Bronchial epithelial cell (primary cell): ENCODE measurements at regions not wholly inside any gene's neighbourhood (a gene's known extent, or its start where the extent isn't known, plus 50 kb on each side); places are given as distances from the start of the nearest gene placed in this dataset.

Source experiments
- DNase-seq: peaks from one replicate; pipeline ENCODE4 v3.0.0-alpha.2; 2010; ENCODE audit warnings: low read depth
- FAIRE-seq: peaks from 2 replicates; lab custom pipeline; 2011; peaks lifted over from hg19 to GRCh38; lab: Jason Lieb, UNC
- H3K27me3 ChIP-seq: 2 replicates; pipeline ENCODE4 v1.5.1; 2011; ENCODE audit warnings: low read length; ENCODE audit not compliant: control insufficient read depth, insufficient read depth
- H3K36me3 ChIP-seq: 2 replicates; pipeline ENCODE4 v1.5.1; 2011; ENCODE audit warnings: low read length; ENCODE audit not compliant: control insufficient read depth, insufficient read depth
- H3K4me3 ChIP-seq: 2 replicates; pipeline ENCODE4 v1.5.1; 2011; ENCODE audit warnings: mild to moderate bottlenecking, low read depth, low read length, control low read depth
- TF ChIP-seq, protein P1 (sequence below): IDR thresholded peaks from 2 replicates; pipeline ENCODE4 v1.5.1; 2011; ENCODE audit warnings: mild to moderate bottlenecking, moderate library complexity, low read length, control low read depth, inconsistent platforms; ENCODE audit not compliant: insufficient read depth, severe bottlenecking

DNA sequence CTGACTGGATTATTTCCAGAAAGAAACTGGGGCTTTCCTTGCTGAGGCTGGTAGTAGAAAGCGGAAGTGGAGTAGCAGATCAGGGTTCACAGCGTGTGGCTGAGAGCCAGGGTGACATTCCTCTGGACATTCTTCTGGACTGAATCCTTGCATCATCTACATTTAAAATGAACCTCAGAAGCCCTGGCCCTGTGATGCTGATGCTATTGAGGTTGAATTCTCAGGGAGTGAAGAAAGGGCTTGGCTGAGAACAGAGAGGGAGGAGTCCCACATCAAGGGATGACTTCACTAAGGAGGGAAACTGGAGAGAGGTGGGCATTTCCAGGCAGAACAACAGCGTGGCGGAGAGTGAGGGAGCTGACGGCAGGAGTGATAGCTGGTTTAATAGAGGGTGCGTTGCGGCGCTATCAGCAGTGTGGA lies 102.3 kb upstream of the LMO4 start:
- no peak overlapping the region for H3K4me3 ChIP-seq
- H3K36me3 ChIP-seq, result no peaks in the 10 kb centered on the region
- no peaks in the 10 kb centered on the region for H3K27me3 ChIP-seq
- FAIRE-seq, result peak; percentile 84
- TF ChIP-seq, protein P1, sequence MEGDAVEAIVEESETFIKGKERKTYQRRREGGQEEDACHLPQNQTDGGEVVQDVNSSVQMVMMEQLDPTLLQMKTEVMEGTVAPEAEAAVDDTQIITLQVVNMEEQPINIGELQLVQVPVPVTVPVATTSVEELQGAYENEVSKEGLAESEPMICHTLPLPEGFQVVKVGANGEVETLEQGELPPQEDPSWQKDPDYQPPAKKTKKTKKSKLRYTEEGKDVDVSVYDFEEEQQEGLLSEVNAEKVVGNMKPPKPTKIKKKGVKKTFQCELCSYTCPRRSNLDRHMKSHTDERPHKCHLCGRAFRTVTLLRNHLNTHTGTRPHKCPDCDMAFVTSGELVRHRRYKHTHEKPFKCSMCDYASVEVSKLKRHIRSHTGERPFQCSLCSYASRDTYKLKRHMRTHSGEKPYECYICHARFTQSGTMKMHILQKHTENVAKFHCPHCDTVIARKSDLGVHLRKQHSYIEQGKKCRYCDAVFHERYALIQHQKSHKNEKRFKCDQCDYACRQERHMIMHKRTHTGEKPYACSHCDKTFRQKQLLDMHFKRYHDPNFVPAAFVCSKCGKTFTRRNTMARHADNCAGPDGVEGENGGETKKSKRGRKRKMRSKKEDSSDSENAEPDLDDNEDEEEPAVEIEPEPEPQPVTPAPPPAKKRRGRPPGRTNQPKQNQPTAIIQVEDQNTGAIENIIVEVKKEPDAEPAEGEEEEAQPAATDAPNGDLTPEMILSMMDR, result no peak
- peak; percentile 97 for DNase-seq

DNA sequence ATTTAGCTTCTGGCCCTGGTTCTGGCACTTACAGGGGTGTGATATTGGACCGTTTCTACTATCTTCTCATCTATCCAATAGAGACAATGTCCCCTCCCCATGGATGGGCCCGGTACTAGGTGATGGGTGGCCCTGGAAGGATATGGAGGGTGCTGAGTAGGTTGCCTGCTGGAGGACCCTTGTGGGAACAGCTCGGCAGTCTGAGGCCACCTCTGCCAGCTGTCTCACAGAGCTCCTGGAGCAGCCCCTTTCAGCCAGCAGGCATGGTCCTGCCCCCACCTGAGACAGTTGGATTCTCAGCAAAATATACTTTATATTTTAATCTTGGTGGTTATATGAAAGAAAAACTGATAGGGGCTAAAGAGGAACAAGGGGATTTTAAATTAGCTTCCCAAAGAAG lies 101.0 kb upstream of the LMO4 start:
- no peak for DNase-seq
- TF ChIP-seq, protein P1, result no peak
- Histone ChIP-seq H3K36me3 (no peaks in the 10 kb centered on the region), H3K27me3 (no peaks in the 10 kb centered on the region), H3K4me3 (no peak overlapping the region)
- FAIRE-seq, result no peak

DNA sequence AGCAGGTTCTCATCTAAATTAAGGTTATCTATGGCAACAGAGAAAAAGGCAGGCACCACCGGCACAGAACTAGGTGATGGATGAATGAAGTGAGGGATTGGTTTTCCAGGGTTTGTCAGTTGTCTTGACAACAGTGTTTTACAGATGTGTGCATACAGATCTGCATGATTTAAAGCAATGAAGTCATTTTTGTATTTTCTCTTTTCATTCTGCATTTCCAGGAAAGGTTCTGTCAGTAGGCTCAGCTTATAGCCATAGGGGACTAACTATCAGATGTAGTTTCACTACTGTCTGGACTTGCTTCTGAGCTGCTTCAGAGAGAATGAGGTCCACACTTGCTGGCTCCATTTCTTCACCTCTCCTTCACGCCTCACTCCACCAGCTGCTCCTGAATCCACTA lies 98.2 kb upstream of the LMO4 start:
- TF ChIP-seq, protein P1, result no peak
- no peak for DNase-seq
- Histone ChIP-seq H3K27me3 (no peaks in the 10 kb centered on the region), H3K4me3 (no peak overlapping the region), H3K36me3 (no peaks in the 10 kb centered on the region)
- FAIRE-seq, result no peak

DNA sequence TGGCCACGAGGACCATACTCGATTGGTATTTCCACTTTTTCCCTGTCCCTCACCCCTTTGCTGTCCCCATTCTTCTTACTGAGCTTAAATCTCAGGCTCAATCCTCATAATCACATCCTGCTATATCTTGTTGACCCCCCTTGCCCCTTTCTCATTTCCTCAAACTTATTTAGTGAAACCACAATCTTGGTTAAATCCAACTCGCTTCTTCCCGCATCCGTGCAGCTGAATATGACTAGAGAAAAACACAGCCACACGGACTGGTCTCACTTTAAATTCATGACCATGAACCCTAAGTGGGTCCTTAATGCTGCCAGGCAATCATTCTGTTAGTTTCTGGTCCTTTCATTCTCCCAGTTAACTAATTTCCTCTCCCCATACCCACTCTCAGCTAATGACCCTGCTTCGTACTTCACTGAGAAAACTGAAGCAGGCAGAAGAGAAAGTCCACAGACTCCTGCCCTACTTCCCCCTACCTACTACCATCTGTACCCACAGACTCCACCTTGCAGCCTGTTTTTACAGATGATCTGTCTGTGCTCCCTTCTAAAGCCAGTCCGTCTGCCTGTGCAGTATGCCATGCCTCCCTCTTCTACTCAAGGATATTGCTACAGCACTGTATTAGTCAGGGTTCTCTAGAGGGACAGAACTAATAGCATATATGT lies 96.8 kb upstream of the LMO4 start:
- H3K27me3 ChIP-seq, result no peaks in the 10 kb centered on the region
- FAIRE-seq (no peak), DNase-seq (no peak)
- TF ChIP-seq, protein P1, result no peak
- no peak overlapping the region for H3K4me3 ChIP-seq
- H3K36me3 ChIP-seq, result no peaks in the 10 kb centered on the region

DNA sequence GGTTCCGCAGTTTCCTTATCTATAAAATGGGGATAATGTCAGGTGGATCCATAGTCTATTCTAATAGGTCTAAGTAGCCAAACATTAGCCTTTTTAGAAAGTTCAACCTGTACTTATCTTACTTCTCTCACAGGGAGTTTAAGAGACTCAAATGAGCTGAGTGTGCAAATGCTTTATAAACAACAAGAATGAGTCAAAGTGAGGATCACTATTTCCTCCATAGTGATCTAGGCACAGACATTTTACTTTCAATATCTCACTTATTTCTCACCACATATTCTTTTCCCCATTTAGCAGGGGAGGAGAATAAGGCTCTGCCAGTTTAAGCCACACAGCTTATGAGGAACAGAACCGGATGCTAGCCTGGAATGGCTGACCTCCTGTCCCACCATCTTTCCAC lies 92.1 kb upstream of the LMO4 start:
- H3K4me3 ChIP-seq, result no peak overlapping the region
- H3K27me3 ChIP-seq, result no peaks in the 10 kb centered on the region
- no peak for FAIRE-seq
- no peaks in the 10 kb centered on the region for H3K36me3 ChIP-seq
- TF ChIP-seq, protein P1, result no peak
- peak; percentile 23 for DNase-seq
